DOHH2 (cell line): ENCODE measurements at regions not wholly inside any gene's neighbourhood (a gene's known extent, or its start where the extent isn't known, plus 50 kb on each side); places are given as distances from the start of the nearest gene placed in this dataset.

ENCODE experiments used
- EZH2phosphoT487 ChIP-seq: fragments of 200-600 bp; sonication (generic); IDR thresholded peaks from 2 replicates; pipeline ENCODE4 v1.6.1; 2017; ENCODE audit warnings: borderline replicate concordance, mild to moderate bottlenecking, antibody characterized with exemption, low read length, moderate library complexity, mixed read lengths
- TF ChIP-seq, protein P1 (sequence below): fragments of 200-600 bp; sonication (generic); IDR thresholded peaks from one replicate; pipeline ENCODE4 v1.5.1; 2014; ENCODE audit warnings: antibody characterized with exemption, mild to moderate bottlenecking, low read depth, low read length; ENCODE audit not compliant: poor library complexity, severe bottlenecking

DNA sequence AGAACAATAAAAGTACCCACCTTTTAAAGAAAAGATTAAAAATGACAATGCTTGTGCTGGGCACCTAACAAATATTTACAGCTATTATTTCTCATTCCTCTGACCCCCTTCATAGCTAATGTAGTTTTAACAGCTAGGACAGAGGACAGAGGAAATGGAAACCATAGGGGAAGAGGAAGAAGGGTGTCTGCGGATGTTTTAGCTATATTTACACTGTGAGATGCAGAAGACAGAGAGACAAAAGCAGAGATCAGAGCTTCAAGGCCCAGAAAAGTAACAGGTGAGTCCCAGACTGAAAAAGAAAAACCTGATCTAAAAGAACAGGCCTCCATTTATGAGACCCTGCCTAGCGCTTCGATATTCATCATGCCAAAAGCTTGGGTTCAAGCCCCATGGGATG, 72.0 kb downstream of the ZNF281 start:
- TF ChIP-seq, protein P1, sequence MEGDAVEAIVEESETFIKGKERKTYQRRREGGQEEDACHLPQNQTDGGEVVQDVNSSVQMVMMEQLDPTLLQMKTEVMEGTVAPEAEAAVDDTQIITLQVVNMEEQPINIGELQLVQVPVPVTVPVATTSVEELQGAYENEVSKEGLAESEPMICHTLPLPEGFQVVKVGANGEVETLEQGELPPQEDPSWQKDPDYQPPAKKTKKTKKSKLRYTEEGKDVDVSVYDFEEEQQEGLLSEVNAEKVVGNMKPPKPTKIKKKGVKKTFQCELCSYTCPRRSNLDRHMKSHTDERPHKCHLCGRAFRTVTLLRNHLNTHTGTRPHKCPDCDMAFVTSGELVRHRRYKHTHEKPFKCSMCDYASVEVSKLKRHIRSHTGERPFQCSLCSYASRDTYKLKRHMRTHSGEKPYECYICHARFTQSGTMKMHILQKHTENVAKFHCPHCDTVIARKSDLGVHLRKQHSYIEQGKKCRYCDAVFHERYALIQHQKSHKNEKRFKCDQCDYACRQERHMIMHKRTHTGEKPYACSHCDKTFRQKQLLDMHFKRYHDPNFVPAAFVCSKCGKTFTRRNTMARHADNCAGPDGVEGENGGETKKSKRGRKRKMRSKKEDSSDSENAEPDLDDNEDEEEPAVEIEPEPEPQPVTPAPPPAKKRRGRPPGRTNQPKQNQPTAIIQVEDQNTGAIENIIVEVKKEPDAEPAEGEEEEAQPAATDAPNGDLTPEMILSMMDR, result no peak
- TF ChIP-seq EZH2phosphoT487, result no peak
